ENCODE measurements at regions not wholly inside any gene's neighbourhood (a gene's known extent, or its start where the extent isn't known, plus 50 kb on each side); places are given as distances from the start of the nearest gene placed in this dataset.
"Not testable (repeated sequence)": the region's sequence is repeated elsewhere in the genome, so short reads cannot be mapped to it uniquely, and the experiment has no call there.

DNA sequence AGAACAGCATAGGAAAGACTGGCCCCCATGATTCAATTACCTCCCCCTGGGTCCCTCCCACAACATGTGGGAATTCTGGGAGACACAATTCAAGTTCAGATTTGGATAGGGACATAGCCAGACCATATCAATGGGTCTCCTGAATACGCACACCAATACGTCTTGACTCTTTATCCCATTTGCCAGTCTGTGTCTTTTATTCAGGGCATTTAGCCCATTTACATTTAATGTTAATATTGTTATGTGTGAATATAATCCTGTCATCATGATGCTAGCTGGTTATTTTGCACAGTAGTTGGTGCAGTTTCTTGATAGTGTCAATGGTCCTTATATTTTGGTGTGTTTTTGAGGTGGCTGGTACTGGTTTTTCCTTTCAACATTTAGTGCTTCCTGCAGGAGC is 256.1 kb downstream of the ZNF608 start:
- peak overlapping the region in 1 of 2 donors; percentile 18 for H3K4me3 ChIP-seq (ENCODE audit: low read length in 2 of 2)
- not testable (repeated sequence) for H3K9me3 ChIP-seq (ENCODE audit: control insufficient read depth in 2 of 2, low read length in 2 of 2)

DNA sequence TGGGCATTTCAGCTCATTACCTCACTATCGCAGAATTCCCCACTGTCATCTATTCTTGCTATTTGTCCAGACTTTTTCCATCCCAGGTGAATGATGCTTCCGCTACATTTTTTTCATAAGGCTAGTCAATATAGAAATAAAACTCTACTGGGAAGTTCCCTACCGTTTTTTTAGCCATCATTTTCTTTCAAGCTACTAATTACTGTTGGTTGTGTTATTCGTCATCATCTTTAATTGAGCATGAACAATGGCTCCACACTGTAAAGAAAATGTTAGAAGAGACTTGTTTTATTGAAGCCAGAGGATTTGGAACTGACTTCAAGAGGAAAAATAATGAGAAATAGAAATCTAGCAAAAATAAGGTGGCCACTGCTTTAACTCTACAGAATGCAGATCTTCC is 265.0 kb downstream of the ZNF608 start:
- Histone ChIP-seq H3K4me3 (ENCODE audit: low read length in 2 of 2) (no peak overlapping the region), H3K4me1 (ENCODE audit: control insufficient read depth, insufficient read depth, low read length) (no peaks in the 10 kb centered on the region), H3K27ac (ENCODE audit: low read length) (no peak overlapping the region), H3K9me3 (ENCODE audit: control insufficient read depth in 2 of 2, low read length in 2 of 2) (no peaks in the 10 kb centered on the region), H3K27me3 (ENCODE audit: control insufficient read depth in 1 of 2, insufficient read depth in 2 of 2, low read length in 2 of 2) (no peaks in the 10 kb centered on the region), H3K9ac (ENCODE audit: low read length in 2 of 2) (no peak overlapping the region), H3K36me3 (ENCODE audit: control insufficient read depth in 2 of 2, insufficient read depth in 2 of 2, low read length in 2 of 2) (no peaks in the 10 kb centered on the region)

More for the DNA sequence above, 256.1 kb downstream of the ZNF608 start:
- not testable (repeated sequence) for H3K4me1 ChIP-seq (ENCODE audit: control insufficient read depth, insufficient read depth, low read length); H3K36me3 ChIP-seq (ENCODE audit: control insufficient read depth in 2 of 2, insufficient read depth in 2 of 2, low read length in 2 of 2); H3K9ac ChIP-seq (ENCODE audit: low read length in 2 of 2); H3K27me3 ChIP-seq (ENCODE audit: control insufficient read depth in 1 of 2, insufficient read depth in 2 of 2, low read length in 2 of 2); H3K27ac ChIP-seq (ENCODE audit: low read length)

DNA sequence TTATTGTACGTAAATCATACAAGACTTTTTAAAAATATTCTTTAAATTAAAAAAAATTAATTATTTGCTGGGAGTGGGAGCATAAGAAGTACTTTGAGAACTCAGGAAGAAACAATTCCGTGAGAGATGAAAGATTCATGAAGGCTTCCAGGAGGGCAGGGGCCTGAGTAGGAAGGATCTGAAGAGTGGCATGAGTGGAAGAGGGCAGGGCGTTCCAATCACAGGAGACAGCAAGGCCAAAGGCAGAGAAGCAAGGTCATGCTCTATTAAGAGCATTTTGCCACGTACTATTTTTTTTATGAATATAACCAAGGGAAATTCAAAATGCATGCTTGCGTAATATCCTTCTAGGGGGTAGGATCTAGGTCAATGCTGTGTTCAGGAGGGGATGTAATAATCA is 265.5 kb downstream of the ZNF608 start:
- no peaks in the 10 kb centered on the region for H3K9me3 ChIP-seq (ENCODE audit: control insufficient read depth in 2 of 2, low read length in 2 of 2)
- no peak overlapping the region for H3K4me3 ChIP-seq (ENCODE audit: low read length in 2 of 2)
- no peaks in the 10 kb centered on the region for H3K36me3 ChIP-seq (ENCODE audit: control insufficient read depth in 2 of 2, insufficient read depth in 2 of 2, low read length in 2 of 2)
- no peaks in the 10 kb centered on the region for H3K4me1 ChIP-seq (ENCODE audit: control insufficient read depth, insufficient read depth, low read length)
- H3K9ac ChIP-seq (ENCODE audit: low read length in 2 of 2) = no peak overlapping the region
- H3K27me3 ChIP-seq (ENCODE audit: control insufficient read depth in 1 of 2, insufficient read depth in 2 of 2, low read length in 2 of 2) = no peaks in the 10 kb centered on the region
- no peak overlapping the region for H3K27ac ChIP-seq (ENCODE audit: low read length)

DNA sequence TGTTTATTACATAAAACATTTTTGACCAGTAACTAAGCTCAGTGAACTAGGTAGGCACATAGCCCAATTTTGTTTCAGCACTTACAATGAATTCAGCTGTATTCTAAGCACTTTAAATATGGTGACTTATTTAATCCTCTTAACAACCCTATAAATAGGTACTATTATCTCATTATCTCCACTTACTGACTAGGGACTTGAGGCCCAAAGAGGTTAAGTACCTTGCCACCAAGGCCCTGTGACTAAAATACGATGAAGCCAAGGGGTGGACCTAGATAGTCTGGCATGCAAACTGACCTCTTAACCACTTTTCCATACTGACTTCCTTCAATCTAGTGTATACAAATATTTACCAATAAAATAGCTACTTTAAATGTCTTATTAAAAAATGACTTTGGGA is 266.4 kb downstream of the ZNF608 start:
- H3K9me3 ChIP-seq (ENCODE audit: control insufficient read depth in 2 of 2, low read length in 2 of 2) = no peaks in the 10 kb centered on the region
- no peaks in the 10 kb centered on the region for H3K27me3 ChIP-seq (ENCODE audit: control insufficient read depth in 1 of 2, insufficient read depth in 2 of 2, low read length in 2 of 2)
- H3K4me1 ChIP-seq (ENCODE audit: control insufficient read depth, insufficient read depth, low read length) = no peaks in the 10 kb centered on the region
- H3K4me3 ChIP-seq (ENCODE audit: low read length in 2 of 2) = no peak overlapping the region
- H3K9ac ChIP-seq (ENCODE audit: low read length in 2 of 2) = no peak overlapping the region
- H3K36me3 ChIP-seq (ENCODE audit: control insufficient read depth in 2 of 2, insufficient read depth in 2 of 2, low read length in 2 of 2) = no peaks in the 10 kb centered on the region
- no peak overlapping the region for H3K27ac ChIP-seq (ENCODE audit: low read length)

DNA sequence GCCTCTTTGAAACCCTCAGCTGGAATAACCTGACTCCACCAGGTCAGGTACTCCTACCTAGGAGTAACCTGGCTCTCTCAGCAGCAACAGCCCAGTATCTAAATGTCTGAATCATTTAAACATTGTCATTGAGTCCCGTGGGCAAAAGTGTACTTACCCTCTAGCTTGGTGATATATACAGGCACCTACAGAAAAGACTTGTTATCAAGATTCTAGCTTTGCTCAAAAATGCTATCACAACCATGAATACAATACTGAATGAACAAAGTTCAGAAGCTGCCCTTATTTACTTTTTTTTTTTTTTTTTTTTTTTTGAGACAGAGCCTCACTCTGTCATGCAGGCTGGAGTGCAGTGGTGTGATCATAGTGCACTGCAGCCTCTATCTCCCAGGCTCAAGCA is 268.2 kb downstream of the ZNF608 start:
- no peaks in the 10 kb centered on the region for H3K9me3 ChIP-seq (ENCODE audit: control insufficient read depth in 2 of 2, low read length in 2 of 2)
- no peaks in the 10 kb centered on the region for H3K27me3 ChIP-seq (ENCODE audit: control insufficient read depth in 1 of 2, insufficient read depth in 2 of 2, low read length in 2 of 2)
- no peak overlapping the region for H3K4me3 ChIP-seq (ENCODE audit: low read length in 2 of 2)
- H3K4me1 ChIP-seq (ENCODE audit: control insufficient read depth, insufficient read depth, low read length) = no peaks in the 10 kb centered on the region
- H3K36me3 ChIP-seq (ENCODE audit: control insufficient read depth in 2 of 2, insufficient read depth in 2 of 2, low read length in 2 of 2) = no peaks in the 10 kb centered on the region
- no peak overlapping the region for H3K9ac ChIP-seq (ENCODE audit: low read length in 2 of 2)
- no peak overlapping the region for H3K27ac ChIP-seq (ENCODE audit: low read length)

DNA sequence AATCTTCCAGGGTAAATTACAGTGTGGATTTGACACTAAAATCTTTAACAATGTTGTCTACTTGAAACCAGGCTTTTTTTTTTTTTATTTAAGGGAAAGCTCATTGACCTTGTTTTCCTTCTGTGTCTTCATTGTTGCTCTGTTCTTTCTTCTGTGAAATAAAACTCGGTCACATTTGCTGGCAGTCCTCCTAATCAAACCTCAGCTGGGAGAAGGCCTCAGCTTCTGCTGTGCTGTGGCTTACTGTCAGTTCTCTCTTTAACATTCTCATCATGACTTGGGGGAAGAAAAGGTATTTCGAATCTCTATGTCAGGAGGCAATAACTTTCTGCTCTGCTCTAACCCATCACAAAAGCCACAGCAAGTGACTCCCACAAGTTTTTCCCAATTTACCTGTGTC is 268.9 kb downstream of the ZNF608 start:
- no peaks in the 10 kb centered on the region for H3K4me1 ChIP-seq (ENCODE audit: control insufficient read depth, insufficient read depth, low read length)
- no peaks in the 10 kb centered on the region for H3K36me3 ChIP-seq (ENCODE audit: control insufficient read depth in 2 of 2, insufficient read depth in 2 of 2, low read length in 2 of 2)
- no peak overlapping the region for H3K4me3 ChIP-seq (ENCODE audit: low read length in 2 of 2)
- H3K27ac ChIP-seq (ENCODE audit: low read length) = no peak overlapping the region
- no peaks in the 10 kb centered on the region for H3K27me3 ChIP-seq (ENCODE audit: control insufficient read depth in 1 of 2, insufficient read depth in 2 of 2, low read length in 2 of 2)
- H3K9ac ChIP-seq (ENCODE audit: low read length in 2 of 2) = no peak overlapping the region
- H3K9me3 ChIP-seq (ENCODE audit: control insufficient read depth in 2 of 2, low read length in 2 of 2) = no peaks in the 10 kb centered on the region

DNA sequence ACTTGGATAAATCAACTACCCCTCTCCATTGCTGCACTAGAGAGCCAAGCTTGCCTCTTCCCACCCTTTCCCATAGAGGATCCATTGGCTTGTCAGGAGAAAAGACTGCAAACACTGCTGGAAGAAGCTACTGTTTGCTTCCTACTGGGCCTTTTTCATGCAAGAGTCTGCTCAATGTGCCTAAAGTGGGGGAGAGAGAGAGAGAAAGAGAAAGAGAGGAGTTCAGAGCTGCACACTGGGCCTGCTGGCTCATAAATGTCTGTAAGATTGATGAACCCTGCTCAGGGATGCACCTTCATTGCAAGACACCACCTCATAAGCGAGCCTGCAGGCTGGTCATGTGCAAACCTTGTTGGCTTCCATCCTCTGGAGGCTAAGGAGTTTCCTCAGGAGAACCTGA is 269.4 kb downstream of the ZNF608 start:
- no peak overlapping the region for H3K27ac ChIP-seq (ENCODE audit: low read length)
- no peaks in the 10 kb centered on the region for H3K27me3 ChIP-seq (ENCODE audit: control insufficient read depth in 1 of 2, insufficient read depth in 2 of 2, low read length in 2 of 2)
- no peaks in the 10 kb centered on the region for H3K36me3 ChIP-seq (ENCODE audit: control insufficient read depth in 2 of 2, insufficient read depth in 2 of 2, low read length in 2 of 2)
- no peaks in the 10 kb centered on the region for H3K4me1 ChIP-seq (ENCODE audit: control insufficient read depth, insufficient read depth, low read length)
- H3K4me3 ChIP-seq (ENCODE audit: low read length in 2 of 2) = no peak overlapping the region
- no peaks in the 10 kb centered on the region for H3K9me3 ChIP-seq (ENCODE audit: control insufficient read depth in 2 of 2, low read length in 2 of 2)
- H3K9ac ChIP-seq (ENCODE audit: low read length in 2 of 2) = no peak overlapping the region

DNA sequence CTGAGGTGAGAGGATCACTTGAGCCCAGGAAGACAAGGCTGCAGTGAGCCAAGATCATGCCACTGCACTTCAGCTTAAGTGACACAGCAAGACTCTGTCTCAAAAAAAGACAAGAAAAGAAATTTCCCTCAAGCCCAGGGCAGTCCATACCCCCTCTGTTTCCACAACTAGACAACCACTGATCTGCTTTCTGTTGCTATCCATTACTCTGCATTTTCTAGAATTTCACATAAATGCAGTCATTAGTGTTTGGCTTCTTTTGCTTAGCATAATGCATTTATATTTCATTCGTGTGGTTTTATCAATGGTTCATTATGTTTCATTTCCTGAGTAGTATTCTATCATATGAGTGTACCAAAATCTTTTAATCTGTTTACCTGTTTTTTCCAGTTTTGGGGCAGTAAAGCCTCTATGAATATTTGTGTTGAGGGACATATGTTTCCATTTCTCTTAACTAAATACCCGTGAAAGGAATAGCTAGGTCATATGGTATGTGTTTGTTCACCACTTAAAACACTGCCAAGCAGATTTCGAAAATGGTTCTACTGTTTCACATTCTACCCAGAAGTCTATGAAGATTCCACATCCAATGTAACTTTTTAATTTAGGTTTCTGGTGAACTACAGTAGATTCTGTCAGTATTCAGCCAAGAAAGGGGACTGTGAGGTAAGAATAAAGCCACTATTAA is 271.8 kb downstream of the ZNF608 start:
- Histone ChIP-seq H3K4me3 (ENCODE audit: low read length in 2 of 2) (no peak overlapping the region), H3K27ac (ENCODE audit: low read length) (no peak overlapping the region), H3K9ac (ENCODE audit: low read length in 2 of 2) (no peak overlapping the region), H3K9me3 (ENCODE audit: control insufficient read depth in 2 of 2, low read length in 2 of 2) (no peaks in the 10 kb centered on the region), H3K27me3 (ENCODE audit: control insufficient read depth in 1 of 2, insufficient read depth in 2 of 2, low read length in 2 of 2) (no peaks in the 10 kb centered on the region), H3K36me3 (ENCODE audit: control insufficient read depth in 2 of 2, insufficient read depth in 2 of 2, low read length in 2 of 2) (no peaks in the 10 kb centered on the region), H3K4me1 (ENCODE audit: control insufficient read depth, insufficient read depth, low read length) (no peaks in the 10 kb centered on the region)

DNA sequence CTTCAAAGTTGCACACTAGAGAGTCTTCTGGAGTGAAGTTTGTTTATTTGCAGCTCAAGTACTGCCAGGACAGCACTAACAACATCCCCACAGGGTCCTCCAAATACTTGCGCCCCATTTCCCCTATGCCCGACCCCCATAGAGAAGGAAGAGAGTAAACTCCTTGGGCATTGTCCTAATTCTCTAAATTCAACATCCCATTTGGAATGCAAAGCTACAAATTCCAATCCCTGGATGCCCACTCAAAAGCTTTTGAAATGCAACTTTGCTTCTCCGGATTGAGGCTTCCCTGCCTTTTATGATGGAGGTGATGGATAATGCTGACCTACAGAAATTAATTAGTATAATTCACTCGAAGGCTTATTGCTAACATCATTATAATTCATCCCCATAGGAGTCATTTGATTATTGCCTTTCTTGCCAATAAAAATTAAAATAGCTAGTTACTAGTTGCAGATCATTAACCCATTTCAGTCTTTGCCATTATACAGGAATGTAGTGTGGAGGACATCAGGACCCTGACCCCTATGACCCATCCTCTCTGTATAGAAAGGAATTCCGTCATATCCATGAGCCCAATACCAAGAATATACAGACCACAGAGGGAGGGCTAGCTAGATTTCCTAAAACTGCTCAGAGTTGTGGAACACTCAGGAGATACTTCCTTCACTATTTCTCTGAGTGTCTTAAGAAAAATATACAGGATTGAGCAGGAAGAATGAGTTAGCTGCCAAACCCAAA is 277.6 kb downstream of the ZNF608 start:
- H3K4me1 ChIP-seq (ENCODE audit: control insufficient read depth, insufficient read depth, low read length) = no peaks in the 10 kb centered on the region
- no peak overlapping the region for H3K27ac ChIP-seq (ENCODE audit: low read length)
- H3K27me3 ChIP-seq (ENCODE audit: control insufficient read depth in 1 of 2, insufficient read depth in 2 of 2, low read length in 2 of 2) = no peaks in the 10 kb centered on the region
- no peak overlapping the region for H3K4me3 ChIP-seq (ENCODE audit: low read length in 2 of 2)
- no peaks in the 10 kb centered on the region for H3K36me3 ChIP-seq (ENCODE audit: control insufficient read depth in 2 of 2, insufficient read depth in 2 of 2, low read length in 2 of 2)
- no peaks in the 10 kb centered on the region for H3K9me3 ChIP-seq (ENCODE audit: control insufficient read depth in 2 of 2, low read length in 2 of 2)
- H3K9ac ChIP-seq (ENCODE audit: low read length in 2 of 2) = no peak overlapping the region

DNA sequence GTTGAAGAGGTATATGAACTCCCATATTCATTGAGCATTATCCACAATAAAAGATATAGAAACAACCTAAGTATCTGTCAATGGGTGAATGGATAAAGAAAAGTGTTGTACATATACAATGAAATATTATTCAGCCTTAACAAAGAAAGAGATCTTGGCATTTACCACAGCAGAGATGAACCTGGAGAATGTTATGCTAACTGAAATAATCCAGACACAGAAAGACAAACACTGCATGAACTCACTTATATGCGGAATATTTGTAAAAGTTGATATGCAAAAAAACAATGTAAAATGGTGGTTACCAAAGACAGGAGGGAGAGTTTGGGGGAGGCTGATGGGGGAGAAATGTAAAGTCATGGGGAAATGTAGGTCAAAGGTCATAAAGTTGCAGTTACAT is 278.7 kb downstream of the ZNF608 start:
- Histone ChIP-seq H3K9me3 (ENCODE audit: control insufficient read depth in 2 of 2, low read length in 2 of 2) (no peaks in the 10 kb centered on the region), H3K27me3 (ENCODE audit: control insufficient read depth in 1 of 2, insufficient read depth in 2 of 2, low read length in 2 of 2) (no peaks in the 10 kb centered on the region), H3K4me3 (ENCODE audit: low read length in 2 of 2) (no peak overlapping the region), H3K27ac (ENCODE audit: low read length) (no peak overlapping the region), H3K9ac (ENCODE audit: low read length in 2 of 2) (no peak overlapping the region), H3K36me3 (ENCODE audit: control insufficient read depth in 2 of 2, insufficient read depth in 2 of 2, low read length in 2 of 2) (no peaks in the 10 kb centered on the region), H3K4me1 (ENCODE audit: control insufficient read depth, insufficient read depth, low read length) (no peaks in the 10 kb centered on the region)

DNA sequence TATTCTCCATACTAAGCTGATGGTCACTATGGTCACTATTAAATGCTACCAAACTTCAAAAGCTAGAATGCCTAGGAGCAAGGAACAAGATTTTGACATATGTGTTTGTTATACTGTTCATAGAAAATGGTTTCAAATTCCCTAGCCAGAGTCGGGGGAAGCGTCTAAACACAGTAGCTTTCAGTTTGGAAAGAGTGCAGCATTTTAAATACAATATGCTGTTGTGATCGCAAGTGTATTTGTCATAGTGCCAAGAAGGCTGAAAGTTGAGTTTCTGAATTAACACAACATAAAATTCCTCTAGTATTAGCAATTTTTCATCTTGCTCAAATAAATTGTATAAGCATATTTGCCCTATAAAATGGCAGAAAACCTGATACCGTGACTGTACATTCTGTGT is 280.4 kb downstream of the ZNF608 start:
- no peak overlapping the region for H3K27ac ChIP-seq (ENCODE audit: low read length)

More for the DNA sequence above, 280.4 kb downstream of the ZNF608 start:
- Histone ChIP-seq H3K27me3 (ENCODE audit: control insufficient read depth in 1 of 2, insufficient read depth in 2 of 2, low read length in 2 of 2) (no peaks in the 10 kb centered on the region), H3K4me1 (ENCODE audit: control insufficient read depth, insufficient read depth, low read length) (no peaks in the 10 kb centered on the region), H3K4me3 (ENCODE audit: low read length in 2 of 2) (no peak overlapping the region), H3K9me3 (ENCODE audit: control insufficient read depth in 2 of 2, low read length in 2 of 2) (no peaks in the 10 kb centered on the region), H3K9ac (ENCODE audit: low read length in 2 of 2) (no peak overlapping the region), H3K36me3 (ENCODE audit: control insufficient read depth in 2 of 2, insufficient read depth in 2 of 2, low read length in 2 of 2) (no peaks in the 10 kb centered on the region)

Measured in stomach smooth muscle (tissue), 2 donors.